Endothelial cell of umbilical vein (primary cell): ENCODE measurements at regions not wholly inside any gene's neighbourhood (a gene's known extent, or its start where the extent isn't known, plus 50 kb on each side); places are given as distances from the start of the nearest gene placed in this dataset.

ENCODE experiments used
- BruUV-seq: library from RNA; stranded (reverse); fragments of 400-500 nt; replicated peaks from 2 replicates; lab custom pipeline; 2021; lab: Mats Ljungman, UMichigan
- CTCF ChIA-PET: fragments of 300-600, 350-600 bp; sonication (Branson Sonifier 250); formaldehyde crosslinking; loops from one replicate; lab custom pipeline; 2021; ENCODE audit warnings: antibody characterized with exemption, inconsistent platforms; lab: Charles Lee
- POLR2A ChIA-PET: fragments of 300-600, 350-600 bp; sonication (Branson Sonifier 250); formaldehyde crosslinking; loops from one replicate; lab custom pipeline; 2021; ENCODE audit warnings: antibody characterized with exemption, inconsistent platforms; lab: Charles Lee
- DNase-seq: peaks from one replicate; pipeline ENCODE4 v3.0.0-alpha.2; 2011; ENCODE audit warnings: low read depth, low spot score
- FAIRE-seq: peaks from 2 replicates; lab custom pipeline; 2011; peaks lifted over from hg19 to GRCh38; lab: Jason Lieb, UNC
- H2AFZ ChIP-seq: 2 replicates; pipeline ENCODE4 v1.6.0; 2012; ENCODE audit warnings: low read depth, low read length, control low read depth, inconsistent platforms
- H3K27ac ChIP-seq: 2 replicates; pipeline ENCODE4 v1.5.1; 2011; ENCODE audit warnings: low read depth, mild to moderate bottlenecking, control low read depth, low read length, moderate library complexity; ENCODE audit not compliant: insufficient read depth
- H3K27me3 ChIP-seq, 2 experiments: 2 replicates each; pipeline versions ENCODE4 v1.6.0 to v1.6.1; 2011; ENCODE audit warnings: low read length in 2 of 2, mixed read lengths in 1 of 2; ENCODE audit not compliant: control insufficient read depth in 2 of 2, insufficient read depth in 2 of 2
- H3K36me3 ChIP-seq, 2 experiments: 2 replicates in 1 of 2; 3 replicates in 1 of 2; pipeline ENCODE4 v1.5.1; 2011; ENCODE audit warnings: low read length in 2 of 2, mild to moderate bottlenecking in 1 of 2, moderate library complexity in 1 of 2; ENCODE audit not compliant: control insufficient read depth in 2 of 2, insufficient read depth in 2 of 2; ENCODE audit errors: extremely low read depth in 1 of 2
- H3K4me1 ChIP-seq: 3 replicates; pipeline ENCODE4 v1.5.1; 2011; ENCODE audit warnings: mild to moderate bottlenecking, low read length; ENCODE audit not compliant: control insufficient read depth, insufficient read depth; ENCODE audit errors: extremely low read depth
- H3K4me2 ChIP-seq: 2 replicates; pipeline ENCODE4 v1.6.1; 2011; ENCODE audit warnings: low read length, control low read depth, mixed read lengths; ENCODE audit not compliant: insufficient read depth
- H3K4me3 ChIP-seq, 3 experiments: fragments of 200-600 bp in 1 of 3; sonication (generic), shearing (Covaris generic) in 1 of 3; replicated peaks in 1 of 3; 2 replicates each; pipeline ENCODE4 v1.5.1; 2011 to 2016; ENCODE audit warnings: control low read depth in 3 of 3, low read length in 3 of 3, mild to moderate bottlenecking in 2 of 3, inconsistent platforms in 1 of 3, low read depth in 1 of 3, moderate library complexity in 1 of 3; ENCODE audit not compliant: insufficient read depth in 1 of 3
- H3K79me2 ChIP-seq: 2 replicates; pipeline ENCODE4 v1.6.0; 2012; ENCODE audit warnings: low read length, inconsistent platforms; ENCODE audit not compliant: control insufficient read depth, insufficient read depth
- H3K9ac ChIP-seq: replicated peaks from 2 replicates; pipeline ENCODE3; 2011; ENCODE audit warnings: low read length, control low read depth; ENCODE audit not compliant: insufficient read depth; ENCODE audit errors: extremely low read depth
- H3K9me1 ChIP-seq: replicated peaks from 3 replicates; pipeline ENCODE4 v1.6.0; 2011; ENCODE audit warnings: mild to moderate bottlenecking, low read length; ENCODE audit not compliant: control insufficient read depth, insufficient read depth; ENCODE audit errors: extremely low read depth
- H3K9me3 ChIP-seq: replicated peaks from 2 replicates; pipeline ENCODE4 v1.5.1; 2012; ENCODE audit warnings: low read length, inconsistent platforms; ENCODE audit not compliant: control insufficient read depth, insufficient read depth
- H4K20me1 ChIP-seq: replicated peaks from 2 replicates; pipeline ENCODE3; 2011; ENCODE audit warnings: mild to moderate bottlenecking, low read length; ENCODE audit not compliant: control insufficient read depth, insufficient read depth; ENCODE audit errors: extremely low read depth
- CTCF ChIP-seq, 2 donors: IDR thresholded peaks; 1 replicate in 1 of 2; 2 replicates in 1 of 2; pipeline ENCODE4 v1.5.1; 2011; ENCODE audit warnings: low read length in 2 of 2, mild to moderate bottlenecking in 2 of 2, moderate library complexity in 2 of 2, control low read depth in 1 of 2, inconsistent platforms in 1 of 2, low read depth in 1 of 2; ENCODE audit not compliant: insufficient read depth in 1 of 2; ENCODE audit errors: extremely low read depth in 1 of 2
- EZH2 ChIP-seq: IDR thresholded peaks from 2 replicates; pipeline ENCODE4 v1.6.1; 2012; ENCODE audit warnings: borderline replicate concordance, low read depth, mild to moderate bottlenecking, moderate library complexity, low read length, inconsistent platforms; ENCODE audit not compliant: severe bottlenecking
- FOS ChIP-seq: IDR thresholded peaks from 2 replicates; pipeline ENCODE4 v1.6.1; 2011; ENCODE audit warnings: mild to moderate bottlenecking, low read length, moderate library complexity, borderline replicate concordance; ENCODE audit not compliant: insufficient read depth
- GATA2 ChIP-seq: IDR thresholded peaks from 2 replicates; pipeline ENCODE4 v1.7.0; 2011; ENCODE audit warnings: low read depth, mild to moderate bottlenecking, moderate library complexity, mixed read lengths, low read length; ENCODE audit not compliant: insufficient read length, insufficient read depth
- JUN ChIP-seq: IDR thresholded peaks from 2 replicates; pipeline ENCODE4 v1.6.1; 2011; ENCODE audit warnings: borderline replicate concordance, low read depth; ENCODE audit not compliant: insufficient read length, insufficient read depth
- MAX ChIP-seq: IDR thresholded peaks from 2 replicates; pipeline ENCODE4 v1.6.1; 2011; ENCODE audit not compliant: insufficient read depth, insufficient read length
- POLR2A ChIP-seq: IDR thresholded peaks from 2 replicates; pipeline ENCODE4 v1.6.1; 2012; ENCODE audit warnings: low read depth, mild to moderate bottlenecking, control low read depth, low read length
- POLR2AphosphoS5 ChIP-seq: IDR thresholded peaks from 2 replicates; pipeline ENCODE4 v1.6.1; 2012; ENCODE audit warnings: low read depth, mild to moderate bottlenecking, control low read depth, low read length, moderate library complexity; ENCODE audit not compliant: insufficient read depth
- dilution Hi-C: fragments of 300-500 bp; cut with MboI; formaldehyde crosslinking; loops from one replicate; pipeline ENCODE4 v1.15.0; 2019; ENCODE audit warnings: low sequenced_read_pairs; ENCODE audit not compliant: extremely low pct_ligation_motif_present
- intact Hi-C: fragments of 100-400 bp; cut with micrococcal nuclease; formaldehyde crosslinking; loops from one replicate; pipeline ENCODE4 v1.10.0; 2022

GRCh38 chr14:21846227-21846885 is 172.7 kb upstream of the OR4E1 start:
- H3K4me1 ChIP-seq = no peaks in the 10 kb centered on the region
- dilution Hi-C loops = no loop called here
- intact Hi-C loops = no loop called here
- H3K9ac ChIP-seq = no peak overlapping the region
- TF ChIP-seq EZH2 (no peak), CTCF (IDR thresholded peaks at IDR 0.05; ENCODE audit: extremely low read depth in 1 of 2, insufficient read depth in 1 of 2, low read depth in 1 of 2, low read length in 2 of 2) (peak; percentile 71 to 76), POLR2A (no peak), JUN (peak; percentile 70)
- FAIRE-seq = peak; percentile 85
- DNase-seq = peak; percentile 13
- H3K36me3 ChIP-seq = no peaks in the 10 kb centered on the region
- H3K27me3 ChIP-seq = peaks cover 20 to 61% of the 10 kb centered on the region in 2 experiments
- CTCF ChIA-PET = interaction anchor here (0.6 to 2.6 kb wide), 7 partner anchors 11 to 132 kb away, joined by 3 to 21 read pairs (median 6); no protein-coding TSS in a partner anchor
- no peak overlapping the region for H3K4me3 ChIP-seq
- no peaks in the 10 kb centered on the region for H4K20me1 ChIP-seq
- no peak overlapping the region for H3K4me2 ChIP-seq
- H3K79me2 ChIP-seq = no peaks in the 10 kb centered on the region
- no peak overlapping the region for H3K27ac ChIP-seq
- no peaks in the 10 kb centered on the region for H3K9me1 ChIP-seq
- BruUV-seq = no TSS peak
- no peaks in the 10 kb centered on the region for H3K9me3 ChIP-seq
- no peak overlapping the region for H2AFZ ChIP-seq
- POLR2A ChIA-PET = no interaction called here

- H4K20me1 ChIP-seq = no peaks in the 10 kb centered on the region
- POLR2A ChIA-PET = no interaction called here
- H3K36me3 ChIP-seq = no peaks in the 10 kb centered on the region
- no TSS peak for BruUV-seq
- intact Hi-C loops = no loop called here
- H3K4me1 ChIP-seq = no peaks in the 10 kb centered on the region
- H3K27me3 ChIP-seq = peaks cover 15 to 56% of the 10 kb centered on the region in 2 experiments
- no peaks in the 10 kb centered on the region for H3K79me2 ChIP-seq
- H3K9me1 ChIP-seq = no peaks in the 10 kb centered on the region
- H3K4me3 ChIP-seq = no peak overlapping the region
- dilution Hi-C loops = no loop called here
- no peak overlapping the region for H2AFZ ChIP-seq
- DNase-seq (no peak), FAIRE-seq (no peak)
- H3K4me2 ChIP-seq = no peak overlapping the region
- no peak overlapping the region for H3K27ac ChIP-seq
- H3K9me3 ChIP-seq = no peaks in the 10 kb centered on the region
- CTCF ChIA-PET = interaction anchor here (0.7 to 3.0 kb wide), 5 partner anchors 11 to 149 kb away, joined by 3 to 18 read pairs (median 3); no protein-coding TSS in a partner anchor
- no peak overlapping the region for H3K9ac ChIP-seq
- no peak for TF ChIP-seq MAX
- TF ChIP-seq FOS = no peak
- TF ChIP-seq POLR2A = no peak
- TF ChIP-seq JUN = no peak
- no peak for TF ChIP-seq EZH2
- TF ChIP-seq POLR2AphosphoS5 = no peak
- no peak for TF ChIP-seq CTCF (IDR thresholded peaks at IDR 0.05; ENCODE audit: extremely low read depth in 1 of 2, insufficient read depth in 1 of 2, low read depth in 1 of 2, low read length in 2 of 2)
- TF ChIP-seq GATA2 = no peak
These were observed 167.1 kb upstream of the OR4E1 start for GRCh38 chr14:21840765-21841164.
